SU-DHL-6 (cell line): ENCODE measurements at regions not wholly inside any gene's neighbourhood (a gene's known extent, or its start where the extent isn't known, plus 50 kb on each side); places are given as distances from the start of the nearest gene placed in this dataset.

Source experiments
- H2AFZ ChIP-seq: fragments of 200-600 bp; sonication (generic); 2 replicates; pipeline ENCODE4 v1.6.1; 2014; ENCODE audit warnings: low read depth, mild to moderate bottlenecking, moderate library complexity, mixed read lengths, antibody characterized with exemption, low read length; ENCODE audit not compliant: severe bottlenecking
- H3F3A ChIP-seq: fragments of 200-600 bp; shearing (Covaris generic); 2 replicates; pipeline ENCODE4 v1.6.0; 2016; ENCODE audit warnings: antibody characterized with exemption, mild to moderate bottlenecking; ENCODE audit not compliant: insufficient read depth
- H3K27ac ChIP-seq: fragments of 200-600 bp; sonication (generic); 2 replicates; pipeline ENCODE4 v1.5.1; 2016; ENCODE audit warnings: low read depth, mild to moderate bottlenecking, low read length, moderate library complexity, mixed read lengths
- H3K27me3 ChIP-seq: fragments of 200-600 bp; sonication (generic), shearing (Covaris generic); 2 replicates; pipeline ENCODE4 v1.6.0; 2014; ENCODE audit warnings: mild to moderate bottlenecking, low read length
- H3K36me3 ChIP-seq: fragments of 200-600 bp; sonication (generic); 2 replicates; pipeline ENCODE4 v1.6.1; 2014; ENCODE audit warnings: mild to moderate bottlenecking, low read length, mixed read lengths
- H3K4me2 ChIP-seq: fragments of 300-600, 200-600 bp; shearing (Covaris generic), sonication (generic); 2 replicates; pipeline ENCODE4 v1.6.0; 2014; ENCODE audit warnings: low read length, low read depth, mild to moderate bottlenecking; ENCODE audit not compliant: poor library complexity, severe bottlenecking
- H3K4me3 ChIP-seq: fragments of 200-600 bp; sonication (generic); 2 replicates; pipeline ENCODE4 v1.5.1; 2014; ENCODE audit warnings: antibody characterized with exemption, low read length, mild to moderate bottlenecking, mixed read lengths; ENCODE audit not compliant: insufficient read depth, poor library complexity, severe bottlenecking
- H3K79me2 ChIP-seq: fragments of 200-600 bp; sonication (generic); 2 replicates; pipeline ENCODE4 v1.6.1; 2014; ENCODE audit warnings: mild to moderate bottlenecking, low read length, moderate library complexity; ENCODE audit not compliant: insufficient read depth
- H3K9ac ChIP-seq: fragments of 200-600 bp; sonication (generic); 2 replicates; pipeline ENCODE4 v1.7.0; 2014; ENCODE audit warnings: mild to moderate bottlenecking, low read length
- H3K9me2 ChIP-seq: fragments of 200-600 bp; sonication (generic); replicated peaks from 2 replicates; pipeline ENCODE4 v1.6.1; 2014; ENCODE audit warnings: low read length; ENCODE audit not compliant: insufficient read depth
- H3K9me3 ChIP-seq: fragments of 200-600 bp; sonication (generic); 2 replicates; pipeline ENCODE4 v1.6.1; 2014; ENCODE audit warnings: low read length, mixed read lengths; ENCODE audit not compliant: insufficient read depth
- H4K20me1 ChIP-seq: fragments of 200-600 bp; sonication (generic); 2 replicates; pipeline ENCODE4 v1.6.1; 2014; ENCODE audit warnings: low read depth, mild to moderate bottlenecking, antibody characterized with exemption, low read length, moderate library complexity, mixed read lengths
- CTCF ChIP-seq: fragments of 200-600 bp; sonication (generic); IDR thresholded peaks from one replicate; pipeline ENCODE4 v1.5.1; 2017; ENCODE audit warnings: antibody characterized with exemption, mild to moderate bottlenecking, low read length, moderate library complexity; ENCODE audit not compliant: insufficient read depth, poor library complexity, severe bottlenecking
- EZH2phosphoT487 ChIP-seq: fragments of 200-600 bp; sonication (generic), shearing (Covaris generic); conservative IDR thresholded peaks from 2 replicates; pipeline ENCODE4 v1.6.1; 2018; ENCODE audit warnings: mild to moderate bottlenecking, antibody characterized with exemption, low read length, moderate library complexity, mixed read lengths

- H3K27ac ChIP-seq, result no peak overlapping the region
- TF ChIP-seq EZH2phosphoT487, result no peak
- TF ChIP-seq CTCF, result no peak
- H4K20me1 ChIP-seq, result no peaks in the 10 kb centered on the region
- no peaks in the 10 kb centered on the region for H3K27me3 ChIP-seq
- no peak overlapping the region for H3K4me2 ChIP-seq
- H3K9ac ChIP-seq, result no peak overlapping the region
- no peaks in the 10 kb centered on the region for H3K9me2 ChIP-seq
- H3K9me3 ChIP-seq, result no peaks in the 10 kb centered on the region
- no peaks in the 10 kb centered on the region for H3K36me3 ChIP-seq
- no peaks in the 10 kb centered on the region for H3F3A ChIP-seq
- H3K4me3 ChIP-seq, result no peak overlapping the region
- no peaks in the 10 kb centered on the region for H3K79me2 ChIP-seq
- H2AFZ ChIP-seq, result no peak overlapping the region
Observed at GRCh38 chr21:16133248-16133647, 403.5 kb downstream of the USP25 start.

GRCh38 chr21:16134134-16134533, 404.4 kb downstream of the USP25 start:
- Histone ChIP-seq H3K79me2 (no peaks in the 10 kb centered on the region), H3K36me3 (no peaks in the 10 kb centered on the region), H2AFZ (no peak overlapping the region), H3K9me3 (no peaks in the 10 kb centered on the region), H3K9ac (no peak overlapping the region), H3K4me2 (no peak overlapping the region), H3K27ac (no peak overlapping the region), H3F3A (no peaks in the 10 kb centered on the region), H4K20me1 (no peaks in the 10 kb centered on the region), H3K9me2 (no peaks in the 10 kb centered on the region), H3K4me3 (no peak overlapping the region), H3K27me3 (no peaks in the 10 kb centered on the region)
- TF ChIP-seq EZH2phosphoT487 (no peak), CTCF (no peak)

GRCh38 chr21:16137106-16137505, 407.3 kb downstream of the USP25 start:
- Histone ChIP-seq H3K4me3 (no peak overlapping the region), H2AFZ (no peak overlapping the region), H3K9ac (no peak overlapping the region), H4K20me1 (no peaks in the 10 kb centered on the region), H3K27ac (no peak overlapping the region), H3K4me2 (no peak overlapping the region), H3F3A (no peaks in the 10 kb centered on the region), H3K79me2 (no peaks in the 10 kb centered on the region), H3K9me2 (no peaks in the 10 kb centered on the region), H3K36me3 (no peaks in the 10 kb centered on the region), H3K9me3 (no peaks in the 10 kb centered on the region), H3K27me3 (no peaks in the 10 kb centered on the region)
- TF ChIP-seq CTCF (no peak), EZH2phosphoT487 (no peak)

- no peaks in the 10 kb centered on the region for H3K9me2 ChIP-seq
- no peaks in the 10 kb centered on the region for H4K20me1 ChIP-seq
- no peak overlapping the region for H3K4me3 ChIP-seq
Observed at GRCh38 chr21:16145052-16145451, 415.3 kb downstream of the USP25 start.

More at GRCh38 chr21:16145052-16145451, 415.3 kb downstream of the USP25 start:
- Histone ChIP-seq H3K79me2 (no peaks in the 10 kb centered on the region), H3K27ac (no peak overlapping the region), H3K36me3 (no peaks in the 10 kb centered on the region), H3K27me3 (no peaks in the 10 kb centered on the region), H3K4me2 (no peak overlapping the region), H2AFZ (no peak overlapping the region), H3F3A (no peaks in the 10 kb centered on the region), H3K9me3 (no peaks in the 10 kb centered on the region), H3K9ac (no peak overlapping the region)
- TF ChIP-seq EZH2phosphoT487 (no peak), CTCF (no peak)
